ENCODE measurements at regions not wholly inside any gene's neighbourhood (a gene's known extent, or its start where the extent isn't known, plus 50 kb on each side); places are given as distances from the start of the nearest gene placed in this dataset.

DNA sequence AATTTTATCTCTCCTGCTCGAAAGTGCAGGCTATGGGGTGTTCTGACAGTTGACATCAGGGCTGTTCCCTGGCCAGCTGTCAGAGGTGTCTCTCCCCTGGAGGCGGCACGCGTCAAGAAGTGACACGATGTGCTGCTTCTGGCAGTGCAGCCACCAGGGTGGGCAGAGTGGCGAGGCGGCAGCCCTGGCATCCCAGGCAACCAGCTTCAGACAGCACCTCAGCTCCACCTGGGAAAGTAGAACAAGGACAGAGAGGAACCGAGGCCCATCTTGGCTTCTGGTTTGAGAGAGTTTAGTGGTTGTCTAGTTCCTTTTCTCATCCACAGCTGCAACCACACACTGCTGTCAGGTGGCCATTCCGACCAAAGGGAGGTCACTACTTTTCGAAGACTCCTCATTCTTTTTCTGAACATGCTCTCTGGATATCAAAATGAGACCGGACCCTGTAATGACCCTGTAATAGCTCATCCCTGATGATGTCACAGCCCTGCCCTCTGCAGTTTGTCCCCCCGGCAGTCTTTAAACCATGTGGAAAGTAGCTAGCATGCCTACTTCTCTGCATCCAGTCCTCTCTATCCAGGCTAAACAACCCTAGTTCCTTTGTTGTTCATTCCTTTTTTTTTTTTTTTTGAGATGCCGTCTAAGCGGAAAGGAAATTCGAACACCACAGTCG, 381.0 kb upstream of the NRP1 start:
- H3K4me3 ChIP-seq (ENCODE audit: low read depth, low read length), result no peak overlapping the region
- TF ChIP-seq, protein P1, sequence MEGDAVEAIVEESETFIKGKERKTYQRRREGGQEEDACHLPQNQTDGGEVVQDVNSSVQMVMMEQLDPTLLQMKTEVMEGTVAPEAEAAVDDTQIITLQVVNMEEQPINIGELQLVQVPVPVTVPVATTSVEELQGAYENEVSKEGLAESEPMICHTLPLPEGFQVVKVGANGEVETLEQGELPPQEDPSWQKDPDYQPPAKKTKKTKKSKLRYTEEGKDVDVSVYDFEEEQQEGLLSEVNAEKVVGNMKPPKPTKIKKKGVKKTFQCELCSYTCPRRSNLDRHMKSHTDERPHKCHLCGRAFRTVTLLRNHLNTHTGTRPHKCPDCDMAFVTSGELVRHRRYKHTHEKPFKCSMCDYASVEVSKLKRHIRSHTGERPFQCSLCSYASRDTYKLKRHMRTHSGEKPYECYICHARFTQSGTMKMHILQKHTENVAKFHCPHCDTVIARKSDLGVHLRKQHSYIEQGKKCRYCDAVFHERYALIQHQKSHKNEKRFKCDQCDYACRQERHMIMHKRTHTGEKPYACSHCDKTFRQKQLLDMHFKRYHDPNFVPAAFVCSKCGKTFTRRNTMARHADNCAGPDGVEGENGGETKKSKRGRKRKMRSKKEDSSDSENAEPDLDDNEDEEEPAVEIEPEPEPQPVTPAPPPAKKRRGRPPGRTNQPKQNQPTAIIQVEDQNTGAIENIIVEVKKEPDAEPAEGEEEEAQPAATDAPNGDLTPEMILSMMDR (IDR thresholded peaks at IDR 0.05; ENCODE audit: low read depth, low read length, missing control alignments), result no peak
- in situ Hi-C loops (cut with HindIII; ENCODE audit: low sequenced_read_pairs), result no loop called here
- DNase-seq (ENCODE audit: low read depth), result no peak

DNA sequence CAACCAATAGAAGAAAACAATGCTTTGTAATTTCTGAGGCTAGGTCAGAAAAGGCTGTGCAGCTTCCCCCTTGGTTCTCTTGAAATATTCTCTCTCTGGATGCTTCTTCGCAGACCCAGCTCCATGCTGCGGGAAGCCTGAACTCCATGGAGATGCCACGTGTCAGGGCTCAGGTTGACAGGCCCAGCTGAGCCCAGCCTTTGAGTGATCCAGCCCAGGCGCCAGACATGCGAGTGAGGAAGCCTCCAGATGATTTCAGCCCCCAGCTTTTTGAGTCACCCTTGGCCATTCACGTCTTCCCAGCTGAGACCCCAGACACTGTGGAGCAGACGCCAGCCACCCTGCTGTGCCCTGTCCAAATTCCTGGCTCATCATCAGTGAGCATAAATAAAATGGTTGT, 378.4 kb upstream of the NRP1 start:
- no peak for DNase-seq (ENCODE audit: low read depth)
- TF ChIP-seq, protein P1 (IDR thresholded peaks at IDR 0.05; ENCODE audit: low read depth, low read length, missing control alignments), result no peak
- in situ Hi-C loops (cut with HindIII; ENCODE audit: low sequenced_read_pairs), result no loop called here
- H3K4me3 ChIP-seq (ENCODE audit: low read depth, low read length), result no peak overlapping the region

DNA sequence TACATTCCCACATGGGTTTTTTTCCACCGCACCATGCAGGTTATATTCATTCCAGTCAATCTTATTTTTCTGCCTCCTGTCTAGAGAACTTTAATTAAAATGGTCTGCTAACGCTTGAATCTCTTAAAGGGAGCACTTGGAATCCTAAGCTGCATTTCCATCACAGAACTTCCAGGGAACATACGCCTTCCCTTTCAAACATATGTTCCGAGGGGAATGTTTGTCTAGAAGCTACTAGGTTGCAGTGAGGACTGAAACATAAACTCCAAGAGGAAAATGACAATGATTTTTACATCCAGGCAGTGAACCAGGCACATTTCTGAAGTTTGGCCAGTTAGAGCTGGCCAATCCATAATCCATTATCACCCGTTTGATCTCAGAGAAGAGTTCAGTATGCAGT, 375.5 kb upstream of the NRP1 start:
- no peak for DNase-seq (ENCODE audit: low read depth)
- no peak overlapping the region for H3K4me3 ChIP-seq (ENCODE audit: low read depth, low read length)
- in situ Hi-C loops (cut with HindIII; ENCODE audit: low sequenced_read_pairs), result no loop called here
- TF ChIP-seq, protein P1 (IDR thresholded peaks at IDR 0.05; ENCODE audit: low read depth, low read length, missing control alignments), result no peak

DNA sequence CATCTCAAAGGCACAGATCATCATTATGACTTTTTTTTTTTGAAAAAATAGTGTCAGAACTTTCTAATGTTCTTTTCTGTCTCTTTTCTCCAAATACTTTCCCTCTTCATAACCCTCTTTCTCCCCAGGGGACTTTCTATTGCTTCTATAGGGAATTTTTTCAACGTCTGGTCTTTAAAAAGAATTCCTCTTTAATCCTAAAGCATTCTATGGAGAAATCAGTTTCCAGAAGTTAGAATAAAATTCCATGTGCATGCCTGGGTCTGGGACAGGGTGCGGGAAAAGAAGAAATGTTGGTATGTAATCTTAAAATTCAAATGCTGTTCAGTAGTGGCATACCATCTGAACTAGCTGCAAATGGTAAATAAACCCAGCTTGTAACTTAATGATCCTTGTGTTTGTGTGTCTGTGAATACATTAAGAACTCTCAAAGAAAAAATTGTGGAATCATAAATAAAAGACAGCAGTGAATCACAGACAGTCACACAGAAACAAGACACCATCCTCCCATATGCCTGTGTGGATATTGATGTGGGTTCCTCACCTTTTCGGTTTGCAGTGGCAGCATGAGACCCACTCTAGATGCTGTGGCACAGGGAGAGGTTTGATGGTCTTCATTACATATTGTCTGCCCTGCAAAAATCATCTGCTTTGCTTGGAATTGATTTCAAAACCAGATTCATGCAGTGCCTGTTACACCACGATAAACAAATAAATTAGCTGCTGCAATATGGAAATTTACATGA, 374.7 kb upstream of the NRP1 start:
- in situ Hi-C loops (cut with HindIII; ENCODE audit: low sequenced_read_pairs), result no loop called here

DNA sequence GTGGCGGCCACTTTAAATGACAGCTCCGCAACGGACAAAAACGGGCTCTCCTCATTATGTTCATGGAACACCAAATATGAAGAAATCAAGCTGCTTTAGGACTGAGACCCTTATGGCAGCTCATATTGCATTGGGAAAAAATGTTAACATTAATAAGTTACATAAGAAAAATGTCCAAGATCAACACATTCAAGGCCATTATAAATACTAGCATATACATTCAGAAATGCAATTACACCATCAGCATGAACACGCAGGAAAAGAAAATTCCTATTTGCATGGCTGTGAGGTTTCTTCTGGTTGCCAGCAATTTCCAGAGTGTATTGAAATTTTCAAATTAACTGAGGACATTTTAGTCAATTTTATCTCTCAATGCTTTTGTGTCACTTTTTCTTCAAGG, 374.1 kb upstream of the NRP1 start:
- in situ Hi-C loops (cut with HindIII; ENCODE audit: low sequenced_read_pairs), result no loop called here
- H3K4me3 ChIP-seq (ENCODE audit: low read depth, low read length), result no peak overlapping the region
- no peak for DNase-seq (ENCODE audit: low read depth)
- TF ChIP-seq, protein P1 (IDR thresholded peaks at IDR 0.05; ENCODE audit: low read depth, low read length, missing control alignments), result no peak

More for the DNA sequence above, 374.7 kb upstream of the NRP1 start:
- TF ChIP-seq, protein P1 (IDR thresholded peaks at IDR 0.05; ENCODE audit: low read depth, low read length, missing control alignments), result no peak
- no peak for DNase-seq (ENCODE audit: low read depth)
- no peak overlapping the region for H3K4me3 ChIP-seq (ENCODE audit: low read depth, low read length)

DNA sequence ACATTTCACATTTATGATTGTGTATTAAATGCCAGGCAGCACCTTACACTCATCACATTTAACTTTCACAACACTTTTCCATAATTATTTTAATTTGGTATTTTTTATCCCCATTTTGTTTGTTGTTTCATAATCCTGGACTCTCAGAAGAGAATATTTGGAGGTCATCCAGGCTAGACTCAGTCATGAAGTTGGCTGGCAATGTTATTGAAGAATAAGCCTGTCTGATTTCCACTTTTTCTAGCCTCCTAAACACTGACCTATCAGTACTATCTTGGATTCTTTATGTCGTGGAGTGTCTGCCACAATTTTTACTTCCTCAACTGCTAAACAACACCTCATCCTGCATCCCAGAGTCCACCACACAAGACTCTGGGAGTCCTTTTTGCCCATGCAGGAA, 372.3 kb upstream of the NRP1 start:
- H3K4me3 ChIP-seq (ENCODE audit: low read depth, low read length), result no peak overlapping the region
- in situ Hi-C loops (cut with HindIII; ENCODE audit: low sequenced_read_pairs), result no loop called here
- no peak for DNase-seq (ENCODE audit: low read depth)
- TF ChIP-seq, protein P1 (IDR thresholded peaks at IDR 0.05; ENCODE audit: low read depth, low read length, missing control alignments), result no peak

Data from astrocyte of the cerebellum (primary cell).